ENCODE measurements at regions not wholly inside any gene's neighbourhood (a gene's known extent, or its start where the extent isn't known, plus 50 kb on each side); places are given as distances from the start of the nearest gene placed in this dataset.

DNA sequence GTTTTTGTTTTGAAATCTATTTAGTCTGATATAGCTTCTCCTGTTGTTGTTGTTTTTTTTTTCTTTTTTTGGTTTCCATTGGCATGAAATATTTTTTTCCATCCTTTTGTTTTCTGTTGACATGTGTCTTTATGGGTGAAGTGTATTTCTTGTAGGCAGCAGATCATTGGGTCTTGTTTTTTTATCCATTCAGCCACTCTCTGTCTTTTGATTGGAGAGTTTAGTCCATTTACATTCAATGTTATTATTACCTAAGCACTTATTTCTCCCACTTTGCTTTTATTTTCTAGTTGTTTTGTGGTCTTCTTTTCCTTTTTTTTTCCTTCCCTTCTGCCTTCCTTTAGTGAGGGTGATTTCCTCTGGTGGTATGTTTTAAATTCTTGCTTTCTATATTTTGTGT, 193.6 kb upstream of the TMEM260 start:
- FAIRE-seq (no peak), DNase-seq (ENCODE audit: low read depth) (no peak)
- H3K27ac Mint-ChIP-seq (ENCODE audit: unreplicated experiment), result no peak overlapping the region
- Histone ChIP-seq H3K9ac (ENCODE audit: low read length) (no peak overlapping the region), H3K27ac (ENCODE audit: low read depth, low read length) (no peak overlapping the region), H2AFZ (ENCODE audit: low read depth, low read length) (no peak overlapping the region), H3K4me2 (ENCODE audit: low read length) (no peak overlapping the region), H3K27me3 (ENCODE audit: insufficient read depth, low read length) (no peaks in the 10 kb centered on the region), H3K9me3 (ENCODE audit: insufficient read depth, low read depth, low read length) (no peaks in the 10 kb centered on the region), H3K4me3 (ENCODE audit: insufficient read depth, low read depth, low read length) (no peak overlapping the region), H4K20me1 (ENCODE audit: insufficient read depth, low read length) (no peaks in the 10 kb centered on the region), H3K4me1 (ENCODE audit: insufficient read depth, low read length) (no peaks in the 10 kb centered on the region), H3K36me3 (ENCODE audit: insufficient read depth, low read length) (no peaks in the 10 kb centered on the region), H3K79me2 (ENCODE audit: insufficient read depth, low read length) (no peaks in the 10 kb centered on the region)
- H3K9me3 Mint-ChIP-seq (ENCODE audit: unreplicated experiment), result peaks cover 16% of the 10 kb centered on the region
- no peaks in the 10 kb centered on the region for H3K36me3 Mint-ChIP-seq (ENCODE audit: low read depth, unreplicated experiment)
- no peak overlapping the region for H3K4me3 Mint-ChIP-seq (ENCODE audit: unreplicated experiment)
- H3K27me3 Mint-ChIP-seq (ENCODE audit: low read depth, unreplicated experiment), result no peaks in the 10 kb centered on the region
- TF ChIP-seq, protein P1, sequence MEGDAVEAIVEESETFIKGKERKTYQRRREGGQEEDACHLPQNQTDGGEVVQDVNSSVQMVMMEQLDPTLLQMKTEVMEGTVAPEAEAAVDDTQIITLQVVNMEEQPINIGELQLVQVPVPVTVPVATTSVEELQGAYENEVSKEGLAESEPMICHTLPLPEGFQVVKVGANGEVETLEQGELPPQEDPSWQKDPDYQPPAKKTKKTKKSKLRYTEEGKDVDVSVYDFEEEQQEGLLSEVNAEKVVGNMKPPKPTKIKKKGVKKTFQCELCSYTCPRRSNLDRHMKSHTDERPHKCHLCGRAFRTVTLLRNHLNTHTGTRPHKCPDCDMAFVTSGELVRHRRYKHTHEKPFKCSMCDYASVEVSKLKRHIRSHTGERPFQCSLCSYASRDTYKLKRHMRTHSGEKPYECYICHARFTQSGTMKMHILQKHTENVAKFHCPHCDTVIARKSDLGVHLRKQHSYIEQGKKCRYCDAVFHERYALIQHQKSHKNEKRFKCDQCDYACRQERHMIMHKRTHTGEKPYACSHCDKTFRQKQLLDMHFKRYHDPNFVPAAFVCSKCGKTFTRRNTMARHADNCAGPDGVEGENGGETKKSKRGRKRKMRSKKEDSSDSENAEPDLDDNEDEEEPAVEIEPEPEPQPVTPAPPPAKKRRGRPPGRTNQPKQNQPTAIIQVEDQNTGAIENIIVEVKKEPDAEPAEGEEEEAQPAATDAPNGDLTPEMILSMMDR (IDR thresholded peaks at IDR 0.05; ENCODE audit: insufficient read depth, low read depth, low read length), result no peak
- no peak for TF ChIP-seq EZH2 (IDR thresholded peaks at IDR 0.05; ENCODE audit: insufficient read depth, low read length)
- no peaks in the 10 kb centered on the region for H3K4me1 Mint-ChIP-seq (ENCODE audit: low read depth, unreplicated experiment)

DNA sequence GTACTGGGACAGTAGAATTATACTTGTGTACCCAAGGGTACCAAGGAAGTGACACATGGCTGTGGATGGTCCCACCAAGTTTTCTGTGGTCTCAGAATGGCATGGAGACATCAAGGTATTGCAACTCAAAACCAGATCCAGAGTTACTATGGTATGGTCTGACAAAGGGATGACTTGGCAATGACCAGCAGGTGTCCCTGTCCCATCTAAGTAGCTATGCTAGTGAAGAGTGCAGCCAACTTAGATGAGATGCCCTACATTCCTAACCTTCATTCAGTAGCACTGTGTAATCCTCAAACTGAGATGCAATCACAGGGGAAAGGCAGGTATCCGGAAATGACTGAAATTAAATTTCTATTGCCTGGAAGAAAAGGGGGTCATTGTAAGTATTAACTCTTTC, 188.7 kb upstream of the TMEM260 start:
- no peaks in the 10 kb centered on the region for H3K4me1 Mint-ChIP-seq (ENCODE audit: low read depth, unreplicated experiment)
- Histone ChIP-seq H3K79me2 (ENCODE audit: insufficient read depth, low read length) (no peaks in the 10 kb centered on the region), H3K4me1 (ENCODE audit: insufficient read depth, low read length) (no peaks in the 10 kb centered on the region), H3K4me3 (ENCODE audit: insufficient read depth, low read depth, low read length) (no peak overlapping the region), H3K9ac (ENCODE audit: low read length) (no peak overlapping the region), H3K9me3 (ENCODE audit: insufficient read depth, low read depth, low read length) (no peaks in the 10 kb centered on the region), H3K4me2 (ENCODE audit: low read length) (no peak overlapping the region), H4K20me1 (ENCODE audit: insufficient read depth, low read length) (no peaks in the 10 kb centered on the region), H3K36me3 (ENCODE audit: insufficient read depth, low read length) (no peaks in the 10 kb centered on the region), H3K27ac (ENCODE audit: low read depth, low read length) (no peak overlapping the region), H3K27me3 (ENCODE audit: insufficient read depth, low read length) (no peaks in the 10 kb centered on the region), H2AFZ (ENCODE audit: low read depth, low read length) (no peak overlapping the region)
- H3K36me3 Mint-ChIP-seq (ENCODE audit: low read depth, unreplicated experiment), result no peaks in the 10 kb centered on the region
- no peak overlapping the region for H3K4me3 Mint-ChIP-seq (ENCODE audit: unreplicated experiment)
- H3K27ac Mint-ChIP-seq (ENCODE audit: unreplicated experiment), result no peak overlapping the region
- TF ChIP-seq, protein P1 (IDR thresholded peaks at IDR 0.05; ENCODE audit: insufficient read depth, low read depth, low read length), result no peak
- TF ChIP-seq EZH2 (IDR thresholded peaks at IDR 0.05; ENCODE audit: insufficient read depth, low read length), result no peak
- H3K27me3 Mint-ChIP-seq (ENCODE audit: low read depth, unreplicated experiment), result no peaks in the 10 kb centered on the region
- H3K9me3 Mint-ChIP-seq (ENCODE audit: unreplicated experiment), result peaks cover 8% of the 10 kb centered on the region
- DNase-seq (ENCODE audit: low read depth) (no peak), FAIRE-seq (no peak)

DNA sequence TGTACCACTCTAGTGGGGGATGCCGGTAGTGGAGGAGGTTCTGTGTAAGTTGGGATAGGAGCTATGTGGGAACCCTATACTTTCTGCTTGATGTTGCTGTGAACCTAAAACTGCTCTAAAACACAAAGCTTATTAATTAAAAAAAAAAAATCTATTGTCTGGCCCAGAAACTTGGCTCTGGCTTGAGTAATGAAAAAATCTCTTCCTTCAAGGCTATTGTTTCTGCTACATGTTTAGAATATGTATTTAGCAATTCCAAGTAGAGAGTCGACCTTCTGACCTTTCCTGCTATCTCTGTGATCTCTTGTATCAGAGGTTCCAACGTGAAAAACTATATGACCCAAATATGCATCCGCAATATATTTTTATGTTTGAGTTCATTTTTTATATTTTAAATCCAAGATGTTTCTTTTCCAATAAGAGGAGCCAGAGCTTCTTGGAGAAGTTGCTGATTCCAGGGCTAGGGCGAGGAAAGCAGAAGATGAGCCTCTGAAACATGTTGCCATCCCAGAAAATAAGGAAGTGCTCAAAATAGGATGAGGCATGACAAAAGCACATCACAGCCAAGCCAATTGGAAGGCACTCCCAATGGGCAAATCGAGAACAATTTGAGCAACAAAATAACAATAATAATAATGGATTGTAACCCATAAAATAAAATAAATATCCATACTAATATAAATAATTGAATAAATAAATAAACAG, 184.6 kb upstream of the TMEM260 start:
- H3K4me1 ChIP-seq (ENCODE audit: insufficient read depth, low read length), result no peaks in the 10 kb centered on the region
- H3K4me1 Mint-ChIP-seq (ENCODE audit: low read depth, unreplicated experiment), result no peaks in the 10 kb centered on the region
- DNase-seq (ENCODE audit: low read depth) (no peak), FAIRE-seq (no peak)
- TF ChIP-seq, protein P1 (IDR thresholded peaks at IDR 0.05; ENCODE audit: insufficient read depth, low read depth, low read length), result no peak
- TF ChIP-seq EZH2 (IDR thresholded peaks at IDR 0.05; ENCODE audit: insufficient read depth, low read length), result no peak
- no peaks in the 10 kb centered on the region for H3K27me3 ChIP-seq (ENCODE audit: insufficient read depth, low read length)
- H4K20me1 ChIP-seq (ENCODE audit: insufficient read depth, low read length), result no peaks in the 10 kb centered on the region
- H3K9me3 ChIP-seq (ENCODE audit: insufficient read depth, low read depth, low read length), result no peaks in the 10 kb centered on the region
- no peak overlapping the region for H3K4me3 ChIP-seq (ENCODE audit: insufficient read depth, low read depth, low read length)
- no peaks in the 10 kb centered on the region for H3K36me3 ChIP-seq (ENCODE audit: insufficient read depth, low read length)
- no peak overlapping the region for H3K9ac ChIP-seq (ENCODE audit: low read length)
- no peaks in the 10 kb centered on the region for H3K36me3 Mint-ChIP-seq (ENCODE audit: low read depth, unreplicated experiment)
- no peak overlapping the region for H2AFZ ChIP-seq (ENCODE audit: low read depth, low read length)
- no peak overlapping the region for H3K4me2 ChIP-seq (ENCODE audit: low read length)
- no peaks in the 10 kb centered on the region for H3K79me2 ChIP-seq (ENCODE audit: insufficient read depth, low read length)
- peaks cover 2% of the 10 kb centered on the region for H3K27me3 Mint-ChIP-seq (ENCODE audit: low read depth, unreplicated experiment)
- H3K9me3 Mint-ChIP-seq (ENCODE audit: unreplicated experiment), result peaks cover 8% of the 10 kb centered on the region
- H3K27ac Mint-ChIP-seq (ENCODE audit: unreplicated experiment), result no peak overlapping the region
- no peak overlapping the region for H3K27ac ChIP-seq (ENCODE audit: low read depth, low read length)
- H3K4me3 Mint-ChIP-seq (ENCODE audit: unreplicated experiment), result no peak overlapping the region

All from astrocyte (in vitro differentiated cells and primary cell).